Left renal pelvis (tissue), 4 donors: ENCODE measurements at regions not wholly inside any gene's neighbourhood (a gene's known extent, or its start where the extent isn't known, plus 50 kb on each side); places are given as distances from the start of the nearest gene placed in this dataset.

Source experiments
- DNase-seq, 4 donors: peaks; one replicate each; pipeline ENCODE4 v3.0.0-alpha.2; 2013; ENCODE audit warnings: low read depth in 4 of 4, low spot score in 3 of 4

DNA sequence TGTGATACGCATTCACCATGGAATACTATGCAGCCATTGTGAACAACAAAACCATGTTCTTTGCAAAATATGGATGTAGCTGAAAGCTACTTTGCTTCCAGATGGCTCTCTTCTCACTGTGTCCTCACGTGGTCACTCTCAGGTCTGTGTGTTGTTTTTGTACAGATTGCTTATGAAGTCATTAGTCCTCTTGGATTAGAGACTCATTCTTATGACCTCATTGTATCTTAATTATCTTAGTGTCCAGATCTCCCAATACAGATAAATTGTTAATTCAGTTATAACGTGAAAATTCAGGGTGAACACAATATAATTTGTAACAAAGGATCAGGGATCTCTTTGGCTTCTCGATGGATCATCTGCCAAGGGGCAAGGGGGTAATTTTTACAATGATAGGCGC is 100.4 kb upstream of the TOP3B start:
- no peak for DNase-seq

DNA sequence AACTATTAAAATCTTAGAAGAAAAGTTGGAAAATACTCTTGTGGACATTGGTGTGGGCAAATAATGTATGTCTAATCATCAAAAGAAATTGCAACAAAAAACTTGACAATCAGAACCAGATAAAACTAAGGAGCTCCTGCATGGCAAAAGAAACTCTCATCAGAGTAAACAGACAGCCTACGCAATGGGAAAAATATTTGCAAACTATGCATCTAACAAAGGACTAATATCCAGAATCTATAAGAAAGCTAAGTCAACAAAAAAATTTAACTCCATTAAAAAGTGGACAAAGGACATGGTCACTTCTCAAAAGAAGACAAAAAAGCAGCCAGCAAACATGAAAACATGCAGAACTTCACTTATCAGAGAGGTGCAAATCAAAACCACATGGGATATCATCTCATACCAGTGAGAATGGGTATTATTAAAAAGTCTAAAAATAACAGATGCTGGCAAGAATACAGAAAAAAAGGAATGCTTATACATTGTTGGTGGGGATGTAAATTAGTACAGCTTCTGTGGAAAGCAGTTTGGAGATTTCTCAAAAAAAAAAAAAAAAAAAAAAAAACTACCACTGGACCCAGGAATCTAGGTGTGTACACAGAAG is 99.7 kb upstream of the TOP3B start:
- no peak for DNase-seq

DNA sequence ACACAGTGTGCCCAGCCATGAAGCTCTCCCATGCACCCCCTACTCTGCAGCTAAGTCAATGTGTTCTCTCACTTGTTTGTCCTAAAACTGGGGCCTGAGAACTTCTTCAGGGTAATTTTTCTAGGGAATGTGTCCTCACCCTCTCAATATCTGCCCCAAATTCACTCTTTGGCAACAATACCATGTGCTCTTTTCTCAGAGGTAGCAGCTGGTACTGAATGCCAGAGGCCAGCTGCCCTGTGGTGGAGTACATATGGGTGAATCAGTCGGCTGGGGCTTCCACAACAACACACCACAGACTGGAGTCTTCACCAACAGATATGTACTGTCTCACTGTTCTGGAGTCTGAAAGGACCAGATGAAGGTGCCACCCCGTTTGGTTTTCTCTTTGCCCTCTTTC is 97.7 kb upstream of the TOP3B start:
- no peak for DNase-seq

DNA sequence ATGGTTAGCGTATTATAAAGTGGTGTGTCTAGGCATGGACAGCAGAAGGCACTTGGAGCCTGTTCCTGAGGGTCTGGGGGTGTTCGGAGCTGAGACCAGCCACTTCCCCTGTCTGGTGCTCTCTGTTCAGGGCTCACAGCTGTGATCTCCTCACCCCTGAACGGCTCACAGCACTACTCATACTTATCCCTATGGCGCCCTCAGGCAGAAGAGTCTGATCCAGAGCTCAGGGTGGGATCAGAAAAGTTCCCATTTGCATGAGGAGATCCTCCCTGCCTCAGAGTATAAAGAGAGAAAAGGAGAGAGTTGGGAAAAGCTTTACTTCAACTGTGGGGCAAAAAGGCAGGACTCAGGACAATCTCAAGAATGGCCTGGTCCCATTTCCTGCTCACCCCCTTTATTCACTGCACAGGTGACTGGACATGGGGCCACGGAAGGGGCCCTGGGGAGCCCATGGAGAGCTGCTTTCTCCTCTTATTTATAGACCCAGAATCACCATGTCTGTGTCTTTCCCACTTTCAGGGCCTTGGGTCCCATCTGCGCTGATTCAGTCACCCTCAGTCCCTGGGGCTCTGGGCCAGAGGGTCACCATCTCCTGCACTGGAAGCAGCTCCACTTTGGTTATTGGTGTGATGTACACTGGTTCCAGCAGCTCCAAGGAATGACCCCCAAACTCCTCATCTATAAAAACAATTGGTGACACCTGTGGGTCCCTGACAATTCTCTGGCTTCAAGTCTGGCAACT is 97.0 kb upstream of the TOP3B start:
- no peak for DNase-seq

DNA sequence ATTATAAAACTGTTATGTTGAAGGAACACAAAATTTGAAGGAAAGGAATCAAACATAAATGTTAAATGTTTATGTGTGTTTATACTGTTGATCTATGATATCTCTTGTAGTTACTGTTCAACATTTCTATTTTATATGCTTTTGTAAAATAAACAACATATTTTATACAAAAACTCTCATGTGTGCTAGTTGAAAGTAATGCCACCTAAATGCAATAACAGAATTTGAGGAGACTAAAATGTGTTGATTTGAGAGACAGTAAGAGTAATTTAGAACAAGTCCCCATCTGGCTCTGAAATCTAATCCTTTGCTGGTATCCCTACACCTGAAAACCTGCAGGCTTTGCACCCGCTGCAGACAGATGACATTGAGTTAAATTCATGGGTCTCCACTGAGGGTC is 95.7 kb upstream of the TOP3B start:
- DNase-seq: no peak

DNA sequence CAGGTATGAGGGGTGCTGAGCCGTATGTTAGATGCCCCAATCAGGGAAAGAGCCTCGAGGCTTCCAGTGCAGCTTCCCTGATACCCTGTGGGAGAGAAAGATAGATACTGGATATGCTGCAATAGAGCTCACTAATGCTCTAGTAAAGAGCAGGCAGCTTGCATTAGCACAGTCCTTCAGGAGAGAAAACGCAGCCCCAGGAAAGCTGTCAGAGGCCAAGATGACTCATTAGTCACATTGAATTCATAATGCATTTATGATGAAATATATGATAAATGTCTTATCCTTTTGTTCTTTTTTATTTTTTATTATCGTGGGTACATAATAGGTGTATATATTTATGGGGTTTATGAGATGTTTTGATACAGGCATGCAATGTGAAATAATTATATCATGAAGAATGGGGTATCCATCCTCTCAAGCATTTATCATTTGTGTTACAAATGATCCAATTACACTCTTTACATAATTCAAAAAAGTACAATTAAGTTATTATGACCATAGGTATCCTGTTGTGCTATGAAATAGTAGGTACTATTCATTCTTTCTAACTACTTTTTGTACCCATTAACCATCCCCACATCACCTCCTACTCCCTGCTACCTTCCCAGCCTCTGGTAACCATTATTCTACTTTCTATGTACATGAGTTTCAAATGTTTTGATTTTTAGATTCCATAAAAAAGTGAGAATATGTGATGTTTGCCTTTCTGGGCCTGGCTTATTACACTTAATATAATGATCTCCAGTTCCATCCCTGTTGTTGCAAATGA is 94.5 kb upstream of the TOP3B start:
- no peak for DNase-seq

DNA sequence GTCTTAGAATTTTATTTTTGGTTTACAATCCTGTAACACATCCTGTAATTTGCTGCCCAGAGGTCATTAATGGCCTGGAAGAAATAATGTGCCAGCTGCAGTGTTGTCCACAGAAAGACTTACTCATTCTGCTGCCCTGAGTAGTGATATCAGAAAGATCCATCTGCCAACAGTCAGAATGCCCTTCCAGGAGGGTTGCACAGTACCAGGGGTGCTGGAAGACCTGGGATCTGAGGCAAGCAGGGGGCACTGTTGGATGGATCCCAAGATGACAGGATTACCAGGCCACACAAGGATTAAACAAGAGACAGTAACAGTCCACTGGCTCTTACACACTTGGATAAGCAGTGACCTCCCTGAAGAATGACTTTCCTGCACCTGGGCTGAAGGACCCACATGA is 93.8 kb upstream of the TOP3B start:
- no peak for DNase-seq

DNA sequence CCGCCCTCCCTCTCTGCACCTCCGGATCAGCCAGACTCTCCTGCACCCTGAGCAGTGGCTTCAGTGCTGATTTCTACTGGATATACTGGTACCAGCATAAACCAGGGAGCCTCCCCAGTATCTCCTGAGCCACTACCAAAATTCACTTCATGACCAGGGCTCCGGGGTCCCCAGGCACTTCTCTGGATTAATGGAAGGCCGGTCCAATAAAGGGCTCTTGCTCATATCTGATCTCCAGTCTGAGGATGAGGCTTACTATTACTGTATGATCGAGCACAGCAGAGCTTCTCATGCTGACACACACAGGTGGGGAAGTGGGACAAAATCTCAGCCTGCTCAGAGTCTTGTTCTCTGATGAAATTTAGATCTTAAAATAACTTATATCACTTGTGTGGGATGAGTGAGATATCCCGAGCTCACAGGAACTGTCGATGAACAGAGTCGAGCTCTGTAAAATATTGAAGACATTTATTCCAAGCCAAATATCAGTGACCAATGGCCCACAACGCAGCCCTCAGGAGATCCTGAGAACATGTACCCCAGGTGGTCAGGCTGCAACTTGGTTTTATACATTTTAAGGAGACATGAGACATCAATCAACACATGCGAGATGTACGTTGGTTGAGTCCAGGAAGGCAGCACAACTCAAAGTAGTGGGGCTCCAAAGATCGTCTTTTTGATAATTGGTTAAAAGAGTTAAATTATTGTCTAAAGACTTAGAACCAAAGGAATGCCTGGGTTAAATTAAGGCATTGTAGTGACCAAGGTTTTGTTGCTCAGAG is 93.0 kb upstream of the TOP3B start:
- DNase-seq: no peak

DNA sequence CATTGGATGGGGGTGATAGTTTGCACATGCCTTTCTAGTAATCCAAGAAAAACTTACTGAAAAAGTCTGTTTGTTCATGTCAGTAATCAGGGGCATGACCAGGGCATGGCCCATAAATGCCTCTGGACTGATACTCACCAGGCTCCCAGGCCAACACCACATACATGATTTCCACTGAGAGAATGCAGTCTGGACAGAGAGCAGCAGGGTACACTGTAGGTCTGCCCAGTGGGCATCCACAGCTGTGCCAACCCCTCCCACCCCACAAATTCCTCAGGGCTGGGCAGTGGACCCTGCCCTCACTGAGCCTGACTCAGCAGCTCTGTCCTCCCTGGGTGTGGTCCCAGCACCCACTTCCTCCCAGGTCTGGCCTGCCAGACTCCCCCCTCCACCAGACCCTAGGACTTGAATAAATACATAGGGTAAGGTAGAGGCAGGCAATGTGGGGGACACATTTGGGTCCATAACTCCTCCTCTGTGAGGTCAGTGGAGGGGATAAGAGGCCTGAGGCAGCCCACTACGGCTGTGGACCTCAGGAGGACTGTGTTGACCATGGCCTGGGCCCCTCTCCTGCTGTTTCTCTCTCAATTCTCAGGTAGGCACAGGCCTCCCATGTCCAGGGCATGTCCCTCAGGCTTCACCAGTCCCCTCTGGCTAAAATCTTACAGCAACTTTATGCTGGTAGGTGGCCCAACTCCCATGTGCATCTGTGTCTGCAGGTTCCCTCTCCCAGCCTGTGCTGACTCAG is 92.2 kb upstream of the TOP3B start:
- DNase-seq: no peak

DNA sequence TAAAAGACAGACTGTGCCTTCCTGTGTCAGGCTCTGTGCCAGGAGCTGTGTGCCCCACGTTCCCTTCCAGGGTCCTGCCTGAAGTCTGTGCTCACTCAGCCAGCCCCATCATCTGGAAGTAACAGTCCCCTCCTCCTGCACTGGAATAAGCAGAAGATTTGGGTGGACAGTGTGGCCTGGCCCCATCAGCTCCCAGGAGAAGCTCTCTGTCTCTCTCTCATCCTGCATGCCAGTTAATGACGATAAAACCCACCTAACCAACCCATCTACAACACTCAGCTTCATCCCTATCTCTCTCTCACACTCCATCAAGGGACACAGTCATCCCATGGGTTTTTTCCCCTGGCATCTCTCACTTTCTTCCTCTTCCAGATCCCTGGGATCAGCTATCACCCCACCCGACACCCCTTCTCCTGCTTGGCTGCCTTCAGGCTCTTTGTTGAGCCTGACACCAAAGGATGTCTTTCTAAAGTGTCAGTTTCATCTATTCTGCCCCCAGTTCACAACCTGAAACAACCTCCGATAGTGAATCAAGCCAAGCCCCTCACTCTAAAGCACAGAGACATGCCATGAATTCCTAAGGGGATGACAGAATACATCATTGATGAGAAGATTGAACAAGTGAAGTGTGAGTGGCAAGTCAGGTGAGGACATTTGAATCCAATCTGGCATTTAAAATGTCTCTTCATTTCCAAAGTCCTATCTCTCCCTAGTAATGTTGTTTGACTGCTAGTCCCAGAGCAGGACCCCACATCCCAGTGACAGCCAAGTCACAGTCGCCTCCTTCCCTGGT is 91.4 kb upstream of the TOP3B start:
- DNase-seq: no peak

DNA sequence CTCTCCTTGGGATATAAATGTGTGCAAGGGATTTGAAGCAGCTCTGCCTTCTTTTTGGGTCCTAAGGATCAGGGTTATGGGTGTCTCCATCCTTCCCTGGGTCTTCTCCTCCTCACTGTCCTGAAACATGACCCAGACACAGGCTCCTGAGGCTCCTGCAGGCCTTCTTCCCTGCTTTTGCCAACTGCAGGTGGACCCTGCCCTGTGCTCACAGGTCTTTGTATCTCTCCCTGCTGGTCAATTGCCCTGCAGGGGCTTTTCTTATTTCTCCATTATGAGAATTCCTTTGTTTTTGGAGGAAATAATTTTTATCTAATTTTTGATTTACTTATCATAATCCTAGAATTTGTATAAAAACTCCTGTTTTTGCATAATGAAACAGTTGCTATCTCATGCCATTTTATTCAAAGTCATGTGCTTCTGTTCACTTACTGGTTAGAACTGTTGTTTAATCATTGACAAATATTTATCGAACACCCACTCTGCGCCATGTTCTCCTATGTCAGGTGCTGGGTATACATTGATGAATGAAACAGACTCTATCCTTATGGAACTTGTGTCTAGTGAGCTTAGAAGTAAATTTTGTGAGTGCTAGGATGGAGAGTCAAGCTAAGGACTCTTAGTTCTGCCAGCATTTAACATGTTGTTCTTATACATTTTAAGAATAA is 89.7 kb upstream of the TOP3B start:
- no peak for DNase-seq

DNA sequence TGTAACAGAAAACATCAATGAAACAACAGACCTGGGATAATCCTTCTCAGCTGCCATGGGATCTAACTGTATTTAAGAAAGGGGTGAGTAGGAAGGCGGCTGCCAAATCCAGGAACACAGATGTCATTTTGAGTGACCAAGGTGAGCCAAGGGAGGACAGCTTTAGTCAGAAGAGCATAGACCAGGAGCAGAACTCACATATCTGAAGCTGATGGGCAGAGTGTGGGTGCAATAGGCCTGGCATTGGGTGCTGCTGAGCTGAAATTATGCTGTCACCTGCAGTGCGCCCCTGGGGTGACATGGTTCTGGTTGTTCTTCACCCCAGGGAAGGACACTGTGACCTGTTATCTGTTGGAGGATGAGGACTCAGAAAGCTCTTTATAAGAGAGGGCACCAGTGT is 88.9 kb upstream of the TOP3B start:
- DNase-seq: no peak

DNA sequence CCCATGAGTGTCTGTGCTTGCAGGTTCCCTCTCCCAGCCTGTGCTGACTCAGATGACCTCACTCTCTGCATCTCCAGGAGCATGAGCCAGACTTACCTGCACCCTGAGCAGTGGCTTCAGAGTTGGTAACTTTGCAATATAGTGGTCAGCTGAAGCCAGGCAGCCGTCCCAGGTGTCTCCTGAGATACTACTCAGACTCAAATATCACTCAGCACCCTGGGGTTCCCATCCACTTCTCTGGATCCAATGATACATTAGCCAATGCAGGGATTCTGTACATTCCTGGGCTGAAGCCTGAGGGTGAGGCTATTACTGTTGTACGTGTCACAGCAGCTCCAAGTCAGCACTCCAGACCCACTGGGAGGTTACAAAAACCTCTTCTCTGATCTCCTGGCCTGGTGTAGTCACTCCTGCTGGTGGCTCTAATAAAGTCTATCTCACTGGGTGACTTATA is 87.8 kb upstream of the TOP3B start:
- DNase-seq: no peak

DNA sequence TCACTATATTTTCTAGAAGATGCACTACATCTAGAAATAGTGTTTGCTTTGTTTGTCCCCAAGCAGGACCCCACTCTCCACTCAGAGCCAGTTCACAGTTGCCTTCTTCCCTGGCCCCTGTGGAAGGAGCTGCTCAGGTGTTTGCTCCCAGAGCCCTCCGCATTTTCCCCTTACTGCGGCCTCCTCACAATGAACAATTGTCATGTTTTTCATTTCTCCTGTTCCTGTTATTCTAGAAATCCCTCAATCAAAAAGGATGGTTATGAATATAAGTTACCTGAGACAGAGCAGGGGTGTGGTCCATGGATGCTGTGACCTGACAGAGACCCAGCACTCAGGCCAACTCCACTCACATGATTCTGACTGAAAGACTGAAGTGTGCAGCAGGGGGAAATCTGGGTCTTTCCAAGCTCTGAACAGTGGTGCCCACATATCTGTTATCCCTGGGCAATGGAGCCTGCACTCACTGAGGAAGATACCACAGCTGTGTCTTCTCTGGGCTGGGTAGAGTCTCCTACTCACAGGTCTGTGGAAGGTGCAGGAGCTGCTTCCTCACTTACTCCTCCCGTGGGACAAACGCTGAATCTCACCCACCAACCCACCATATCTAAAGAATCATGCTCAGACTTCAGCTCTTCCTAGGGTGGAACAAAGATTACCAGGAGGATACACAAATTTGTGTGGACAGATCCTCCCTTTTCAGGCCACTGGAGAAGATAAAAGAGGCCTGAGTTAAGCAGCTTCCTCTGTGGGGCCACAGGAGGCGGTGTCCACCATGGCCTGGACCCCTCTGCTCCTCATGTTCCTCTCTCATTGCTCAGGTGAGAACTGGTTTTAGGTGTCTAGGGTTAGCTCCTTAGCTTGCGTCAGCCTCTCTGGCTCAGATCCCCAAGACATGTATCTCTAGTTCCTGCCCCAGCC is 87.1 kb upstream of the TOP3B start:
- no peak for DNase-seq

DNA sequence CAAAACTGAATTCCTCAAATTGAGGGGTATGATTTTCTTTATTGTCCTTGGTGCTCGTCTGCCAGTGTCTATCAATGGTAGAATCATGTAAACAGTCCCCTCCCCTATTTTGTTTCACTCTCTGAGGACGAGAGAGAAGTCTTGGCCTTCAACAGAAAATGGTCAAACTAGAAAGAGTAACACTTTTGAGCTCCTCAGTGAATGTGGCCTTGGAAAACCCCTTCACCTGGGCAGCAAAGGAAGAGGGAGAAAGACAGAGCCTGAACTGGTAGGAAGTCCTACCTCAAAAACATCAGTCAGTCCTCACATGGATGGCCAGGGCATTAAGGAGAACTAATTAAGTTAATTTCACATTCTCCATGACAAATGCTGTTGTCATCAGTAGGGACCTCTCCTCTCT is 86.1 kb upstream of the TOP3B start:
- no peak for DNase-seq

DNA sequence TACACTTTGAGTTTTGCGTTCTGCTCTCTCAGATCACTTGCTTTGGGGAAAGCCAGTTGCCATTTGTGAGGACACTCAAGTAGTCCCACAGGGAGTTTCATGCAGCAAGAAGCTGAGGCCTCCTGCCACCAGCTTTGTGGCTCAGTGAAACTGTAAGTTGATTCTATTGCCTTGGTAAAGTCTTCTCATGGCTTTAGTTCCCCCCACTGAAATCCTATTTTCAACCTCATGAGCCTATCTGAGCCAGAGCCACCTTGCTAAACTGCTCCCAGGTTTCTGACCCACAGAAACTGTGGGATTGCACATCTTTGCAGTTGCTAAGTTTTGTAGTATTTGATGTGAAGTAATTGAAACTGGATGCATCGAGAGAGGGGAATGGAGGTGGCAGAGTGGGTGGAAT is 85.4 kb upstream of the TOP3B start:
- DNase-seq: no peak

DNA sequence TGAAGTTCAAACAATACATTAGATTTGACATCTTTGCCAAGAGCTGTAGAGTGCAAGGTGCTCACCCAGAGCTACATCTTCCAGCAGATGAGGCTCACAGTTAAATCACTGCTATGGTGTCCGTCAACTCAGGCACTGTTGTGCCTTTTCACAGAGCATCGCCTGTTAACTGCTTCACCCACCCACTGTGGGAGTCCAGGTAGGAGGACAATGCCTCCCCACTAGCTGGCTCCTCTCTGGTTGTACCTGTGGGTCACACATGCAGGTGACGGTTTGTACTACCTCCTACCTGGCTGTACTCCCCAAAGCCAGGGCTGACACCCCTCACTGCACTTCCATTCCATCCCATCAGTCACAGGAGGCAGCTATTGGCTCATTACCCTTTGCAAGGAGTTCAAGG is 84.6 kb upstream of the TOP3B start:
- DNase-seq: no peak

DNA sequence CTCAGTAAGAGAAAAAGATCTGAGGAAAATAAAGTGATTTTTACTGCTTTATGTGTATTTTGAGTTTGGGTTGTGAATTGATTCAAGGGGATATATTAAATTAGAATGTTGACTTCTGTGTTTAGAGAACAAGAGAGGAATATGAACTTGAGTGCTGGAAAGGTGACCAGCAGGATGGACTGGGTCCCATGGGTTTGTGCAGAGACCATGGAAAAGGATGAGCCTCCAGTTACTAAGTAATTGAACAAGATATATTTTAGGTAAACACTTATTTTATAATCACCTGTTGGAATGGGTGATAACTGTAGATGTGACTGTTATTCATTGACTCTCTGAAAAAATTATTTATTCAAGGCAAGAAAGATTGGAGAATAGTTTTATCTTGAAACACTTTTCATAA is 82.0 kb upstream of the TOP3B start:
- DNase-seq: no peak
